Mesendoderm (in vitro differentiated cells): ENCODE measurements at regions not wholly inside any gene's neighbourhood (a gene's known extent, or its start where the extent isn't known, plus 50 kb on each side); places are given as distances from the start of the nearest gene placed in this dataset.
"Not testable (repeated sequence)": the region's sequence is repeated elsewhere in the genome, so short reads cannot be mapped to it uniquely, and the experiment has no call there.

ENCODE experiments used
- DNase-seq: peaks from one replicate; pipeline ENCODE4 v3.0.0; 2013
- H2AK5ac ChIP-seq: 2 replicates; pipeline ENCODE4 v1.6.1; 2013; ENCODE audit warnings: low read length, inconsistent platforms
- H2BK120ac ChIP-seq: 2 replicates; pipeline ENCODE4 v1.6.1; 2013; ENCODE audit warnings: low read depth, mild to moderate bottlenecking, low read length, moderate library complexity, mixed read lengths
- H2BK15ac ChIP-seq: replicated peaks from 2 replicates; pipeline ENCODE4 v1.6.1; 2013; ENCODE audit warnings: low read depth, mild to moderate bottlenecking, moderate library complexity
- H2BK5ac ChIP-seq: 2 replicates; pipeline ENCODE4 v1.6.1; 2013; ENCODE audit warnings: low read length, inconsistent platforms
- H3K18ac ChIP-seq: 2 replicates; pipeline ENCODE4 v1.6.1; 2013; ENCODE audit warnings: mild to moderate bottlenecking, low read length, mixed read lengths
- H3K23ac ChIP-seq: one replicate; pipeline ENCODE4 v1.6.1; 2013; ENCODE audit warnings: low read length
- H3K27ac ChIP-seq: 2 replicates; pipeline ENCODE4 v1.5.1; 2013; ENCODE audit warnings: low read depth, mild to moderate bottlenecking, inconsistent platforms, low read length, moderate library complexity
- H3K27me3 ChIP-seq: 2 replicates; pipeline ENCODE4 v1.6.1; 2013; ENCODE audit warnings: low read length, control low read depth, mild to moderate bottlenecking, inconsistent platforms; ENCODE audit not compliant: insufficient read depth, poor library complexity
- H3K36me3 ChIP-seq: 2 replicates; pipeline ENCODE4 v1.6.1; 2013; ENCODE audit warnings: low read length, inconsistent platforms; ENCODE audit not compliant: control insufficient read depth, insufficient read depth
- H3K4ac ChIP-seq: one replicate; pipeline ENCODE4 v1.6.1; 2013; ENCODE audit warnings: low read depth, mild to moderate bottlenecking, low read length, moderate library complexity
- H3K4me1 ChIP-seq: 2 replicates; pipeline ENCODE4 v1.6.1; 2013; ENCODE audit warnings: low read depth, low read length, inconsistent platforms; ENCODE audit not compliant: control insufficient read depth
- H3K4me2 ChIP-seq: 2 replicates; pipeline ENCODE4 v1.6.1; 2013; ENCODE audit warnings: low read length
- H3K4me3 ChIP-seq: 2 replicates; pipeline ENCODE4 v1.5.1; 2013; ENCODE audit warnings: mild to moderate bottlenecking, low read length
- H3K56ac ChIP-seq: one replicate; pipeline ENCODE4 v1.6.1; 2013; ENCODE audit warnings: low read length
- H3K79me1 ChIP-seq: 2 replicates; pipeline ENCODE4 v1.6.1; 2013; ENCODE audit warnings: low read length, inconsistent platforms
- H3K79me2 ChIP-seq: 2 replicates; pipeline ENCODE4 v1.6.1; 2013; ENCODE audit warnings: mild to moderate bottlenecking, low read length; ENCODE audit not compliant: control insufficient read depth, insufficient read depth
- H3K9ac ChIP-seq: 2 replicates; pipeline ENCODE4 v1.6.1; 2013; ENCODE audit warnings: low read length, inconsistent platforms
- H4K5ac ChIP-seq: one replicate; pipeline ENCODE4 v1.6.1; 2013; ENCODE audit warnings: low read length
- H4K8ac ChIP-seq: one replicate; pipeline ENCODE4 v1.6.1; 2013; ENCODE audit warnings: low read depth, mild to moderate bottlenecking, control low read depth, low read length, moderate library complexity
- WGBS: extraction: QIAGEN DNeasy Blood & Tissue Kit; methylation state at CpG from one replicate; pipeline ENCODE4 v1.1.7; 2013; ENCODE audit warnings: low lambda C conversion rate, missing lambda C conversion rate; ENCODE audit not compliant: insufficient coverage; ENCODE audit errors: extremely low coverage; 5-methylcytosine and 5-hydroxymethylcytosine counted together

GRCh38 chr21:38639571-38640354 lies 141.5 kb upstream of the ERG start:
- Histone ChIP-seq H2BK15ac (no peak overlapping the region), H3K79me2 (no peaks in the 10 kb centered on the region), H2BK5ac (no peak overlapping the region), H3K27ac (no peak overlapping the region), H3K4ac (no peak overlapping the region), H2BK120ac (no peak overlapping the region), H2AK5ac (no peak overlapping the region), H4K5ac (no peak overlapping the region), H3K9ac (no peak overlapping the region), H3K18ac (no peak overlapping the region), H3K27me3 (no peaks in the 10 kb centered on the region), H3K79me1 (no peaks in the 10 kb centered on the region), H4K8ac (no peak overlapping the region), H3K23ac (no peak overlapping the region), H3K4me3 (no peak overlapping the region), H3K4me2 (no peak overlapping the region), H3K56ac (no peak overlapping the region), H3K36me3 (no peaks in the 10 kb centered on the region), H3K4me1 (no peaks in the 10 kb centered on the region)
- no CpG with 5 or more reads among the region's 4 CpGs for WGBS
- no peak for DNase-seq

GRCh38 chr21:38640355-38640742 lies 142.1 kb upstream of the ERG start:
- H3K4me1 ChIP-seq, DNase-seq, H3K27me3 ChIP-seq, H2BK15ac ChIP-seq, H3K36me3 ChIP-seq, H3K9ac ChIP-seq, H3K4ac ChIP-seq, H3K79me2 ChIP-seq, H3K4me2 ChIP-seq, H2BK120ac ChIP-seq, H2BK5ac ChIP-seq, H4K8ac ChIP-seq, H3K18ac ChIP-seq, H3K23ac ChIP-seq, H3K79me1 ChIP-seq, H3K27ac ChIP-seq, H3K4me3 ChIP-seq, H3K56ac ChIP-seq, H2AK5ac ChIP-seq, H4K5ac ChIP-seq: not testable (repeated sequence)
- WGBS = no CpG with 5 or more reads among the region's 5 CpGs

GRCh38 chr21:38643404-38644023 lies 145.2 kb upstream of the ERG start:
- Histone ChIP-seq H2BK120ac (no peak overlapping the region), H3K4me2 (no peak overlapping the region), H3K4me3 (no peak overlapping the region), H3K9ac (no peak overlapping the region), H2BK5ac (no peak overlapping the region), H3K56ac (no peak overlapping the region), H3K18ac (no peak overlapping the region), H4K5ac (no peak overlapping the region), H2AK5ac (no peak overlapping the region), H3K4me1 (no peaks in the 10 kb centered on the region), H2BK15ac (no peak overlapping the region), H4K8ac (no peak overlapping the region), H3K36me3 (no peaks in the 10 kb centered on the region), H3K27me3 (no peaks in the 10 kb centered on the region), H3K79me1 (no peaks in the 10 kb centered on the region), H3K23ac (no peak overlapping the region), H3K79me2 (no peaks in the 10 kb centered on the region), H3K4ac (no peak overlapping the region), H3K27ac (no peak overlapping the region)
- DNase-seq = no peak
- no CpG with 5 or more reads among the region's 7 CpGs for WGBS

GRCh38 chr21:38645282-38645681 lies 147.0 kb upstream of the ERG start:
- no peak overlapping the region for H2AK5ac ChIP-seq
- no peaks in the 10 kb centered on the region for H3K79me2 ChIP-seq
- H3K23ac ChIP-seq = no peak overlapping the region
- no peaks in the 10 kb centered on the region for H3K27me3 ChIP-seq
- H3K27ac ChIP-seq = no peak overlapping the region
- no peak overlapping the region for H3K4ac ChIP-seq
- H3K36me3 ChIP-seq = no peaks in the 10 kb centered on the region
- H3K4me2 ChIP-seq = no peak overlapping the region
- no peak overlapping the region for H4K5ac ChIP-seq
- no peak overlapping the region for H3K56ac ChIP-seq
- no peaks in the 10 kb centered on the region for H3K4me1 ChIP-seq
- no peak overlapping the region for H3K9ac ChIP-seq
- H2BK5ac ChIP-seq = no peak overlapping the region
- DNase-seq = no peak
- WGBS = no CpG with 5 or more reads among the region's 3 CpGs
- no peak overlapping the region for H2BK120ac ChIP-seq
- no peak overlapping the region for H2BK15ac ChIP-seq
- no peak overlapping the region for H3K4me3 ChIP-seq
- H4K8ac ChIP-seq = no peak overlapping the region
- H3K18ac ChIP-seq = no peak overlapping the region
- H3K79me1 ChIP-seq = no peaks in the 10 kb centered on the region

GRCh38 chr21:38646213-38646837 lies 148.0 kb upstream of the ERG start:
- no peak overlapping the region for H2BK15ac ChIP-seq
- no peaks in the 10 kb centered on the region for H3K79me1 ChIP-seq
- no peak overlapping the region for H2AK5ac ChIP-seq
- no peak overlapping the region for H2BK120ac ChIP-seq
- H3K18ac ChIP-seq = no peak overlapping the region
- H3K23ac ChIP-seq = no peak overlapping the region
- H3K9ac ChIP-seq = no peak overlapping the region
- no peak overlapping the region for H3K56ac ChIP-seq
- WGBS = no CpG with 5 or more reads among the region's 5 CpGs
- H2BK5ac ChIP-seq = no peak overlapping the region
- no peak overlapping the region for H3K27ac ChIP-seq
- H3K36me3 ChIP-seq = no peaks in the 10 kb centered on the region
- no peak overlapping the region for H4K5ac ChIP-seq
- H3K4me2 ChIP-seq = no peak overlapping the region
- H3K79me2 ChIP-seq = no peaks in the 10 kb centered on the region
- H3K27me3 ChIP-seq = no peaks in the 10 kb centered on the region
- H3K4ac ChIP-seq = no peak overlapping the region
- no peaks in the 10 kb centered on the region for H3K4me1 ChIP-seq
- DNase-seq = no peak
- no peak overlapping the region for H4K8ac ChIP-seq
- H3K4me3 ChIP-seq = no peak overlapping the region
